Calu3 (cell line): ENCODE measurements at regions not wholly inside any gene's neighbourhood (a gene's known extent, or its start where the extent isn't known, plus 50 kb on each side); places are given as distances from the start of the nearest gene placed in this dataset.
"Not testable (repeated sequence)": the region's sequence is repeated elsewhere in the genome, so short reads cannot be mapped to it uniquely, and the experiment has no call there.

Experiments
- BruUV-seq: library from RNA; stranded (reverse); fragments of 400-500 nt; replicated peaks from 2 replicates; lab custom pipeline; 2021; lab: Mats Ljungman, UMichigan
- CTCF ChIA-PET: fragments of 300-600 bp; sonication (Branson Sonifier 250); formaldehyde crosslinking; loops from one replicate; lab custom pipeline; 2022; ENCODE audit warnings: antibody characterized with exemption; lab: Charles Lee
- DNase-seq: peaks from one replicate; pipeline ENCODE4 v3.0.0; 2022
- H3K27ac Mint-ChIP-seq: one replicate; pipeline ENCODE4 v1.8.0; 2022; ENCODE audit warnings: mixed read lengths; ENCODE audit not compliant: unreplicated experiment
- H3K27me3 Mint-ChIP-seq: one replicate; pipeline ENCODE4 v1.8.0; 2022; ENCODE audit warnings: mixed read lengths; ENCODE audit not compliant: unreplicated experiment
- H3K36me3 Mint-ChIP-seq: one replicate; pipeline ENCODE4 v1.8.0; 2022; ENCODE audit warnings: mild to moderate bottlenecking, moderate library complexity, mixed read lengths; ENCODE audit not compliant: insufficient read depth, unreplicated experiment
- H3K4me1 Mint-ChIP-seq: one replicate; pipeline ENCODE4 v1.8.0; 2022; ENCODE audit warnings: mild to moderate bottlenecking, low read depth, mixed read lengths; ENCODE audit not compliant: unreplicated experiment
- H3K4me3 Mint-ChIP-seq: one replicate; pipeline ENCODE4 v1.8.0; 2022; ENCODE audit warnings: mild to moderate bottlenecking, low read depth, moderate library complexity, mixed read lengths; ENCODE audit not compliant: unreplicated experiment
- H3K9me3 Mint-ChIP-seq: one replicate; pipeline ENCODE4 v1.8.0; 2022; ENCODE audit warnings: low read depth, mixed read lengths; ENCODE audit not compliant: unreplicated experiment
- intact Hi-C: fragments of 100-400 bp; cut with micrococcal nuclease; formaldehyde crosslinking; loops from one replicate; pipeline ENCODE4 v1.10.0; 2022; ENCODE audit not compliant: unreplicated experiment

GRCh38 chr10:47599657-47600056 lies 76.2 kb upstream of the AGAP9 start:
- CTCF ChIA-PET, BruUV-seq, intact Hi-C loops, DNase-seq, H3K27ac Mint-ChIP-seq, H3K4me3 Mint-ChIP-seq, H3K36me3 Mint-ChIP-seq, H3K9me3 Mint-ChIP-seq, H3K4me1 Mint-ChIP-seq, H3K27me3 Mint-ChIP-seq: not testable (repeated sequence)

DNA sequence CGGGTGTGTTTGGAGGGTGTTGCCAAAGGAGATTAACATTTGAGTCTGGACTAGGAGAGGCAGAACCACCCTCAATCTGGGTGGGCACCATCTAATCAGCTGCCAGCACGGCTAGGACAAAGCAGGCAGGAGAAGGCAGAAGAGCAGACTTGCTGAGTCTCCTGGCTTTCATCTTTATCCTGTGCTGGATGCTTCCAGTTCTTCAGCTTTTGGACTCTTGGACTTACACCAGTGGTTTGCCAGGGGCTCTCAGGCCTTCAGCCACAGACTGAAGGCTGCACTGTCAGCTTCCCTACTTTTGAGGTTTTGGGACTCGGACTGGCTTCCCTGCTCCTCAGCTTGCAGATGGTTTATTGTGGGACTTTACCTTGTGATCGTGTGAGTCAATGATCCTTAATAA lies 70.4 kb upstream of the AGAP9 start:
- CTCF ChIA-PET, H3K4me1 Mint-ChIP-seq, intact Hi-C loops, BruUV-seq, H3K27ac Mint-ChIP-seq, H3K27me3 Mint-ChIP-seq, DNase-seq, H3K4me3 Mint-ChIP-seq, H3K36me3 Mint-ChIP-seq, H3K9me3 Mint-ChIP-seq: not testable (repeated sequence)

DNA sequence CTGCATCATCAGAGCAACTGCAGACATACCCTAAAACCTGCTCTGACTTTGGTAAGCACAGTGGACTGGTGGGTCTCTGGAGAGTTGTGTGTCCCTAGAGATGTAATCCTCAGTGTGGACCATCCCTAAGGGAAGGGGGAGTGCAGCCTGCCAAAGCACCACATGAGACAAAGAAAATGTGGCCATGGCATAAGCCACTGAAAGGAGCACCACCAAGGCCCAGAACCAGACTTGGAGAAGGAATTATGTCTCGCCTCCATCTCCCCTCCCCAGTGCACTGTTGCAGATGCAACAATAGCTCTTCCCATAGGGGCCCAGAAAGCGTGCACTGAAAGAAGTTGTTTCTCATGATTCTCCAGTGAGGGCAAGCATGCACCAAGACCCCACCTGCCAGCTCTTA lies 69.7 kb upstream of the AGAP9 start:
- H3K36me3 Mint-ChIP-seq, H3K9me3 Mint-ChIP-seq, H3K27me3 Mint-ChIP-seq, H3K4me1 Mint-ChIP-seq, BruUV-seq, DNase-seq, H3K27ac Mint-ChIP-seq, intact Hi-C loops, CTCF ChIA-PET, H3K4me3 Mint-ChIP-seq: not testable (repeated sequence)

- BruUV-seq, H3K36me3 Mint-ChIP-seq, H3K9me3 Mint-ChIP-seq: not testable (repeated sequence)
These were observed 67.5 kb upstream of the AGAP9 start for GRCh38 chr10:47590956-47591355.

DNA sequence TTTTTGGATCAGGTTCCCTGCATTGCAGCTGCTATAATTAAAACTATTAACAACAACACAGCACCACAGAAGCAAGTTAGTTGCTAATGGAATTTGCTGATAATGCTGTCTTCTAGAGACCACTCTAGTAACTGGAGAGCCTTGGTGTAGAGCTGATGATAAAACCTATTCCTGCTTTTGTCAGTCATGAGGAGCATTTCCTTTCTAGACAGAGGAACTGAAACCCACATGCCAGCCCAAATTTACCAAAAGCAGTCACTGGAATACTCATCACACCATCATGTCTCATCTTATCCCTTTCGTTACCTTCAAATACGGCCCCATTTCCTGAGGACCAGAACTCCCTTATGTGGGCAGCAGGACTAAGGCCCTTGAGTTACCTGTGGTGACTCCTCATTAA lies 67.1 kb upstream of the AGAP9 start:
- BruUV-seq, H3K27me3 Mint-ChIP-seq, H3K4me1 Mint-ChIP-seq, H3K4me3 Mint-ChIP-seq, H3K9me3 Mint-ChIP-seq, H3K36me3 Mint-ChIP-seq, H3K27ac Mint-ChIP-seq, intact Hi-C loops, CTCF ChIA-PET, DNase-seq: not testable (repeated sequence)

More at GRCh38 chr10:47590956-47591355, 67.5 kb upstream of the AGAP9 start:
- DNase-seq, H3K4me1 Mint-ChIP-seq, intact Hi-C loops, H3K27me3 Mint-ChIP-seq, CTCF ChIA-PET, H3K4me3 Mint-ChIP-seq, H3K27ac Mint-ChIP-seq: not testable (repeated sequence)

GRCh38 chr10:47582051-47582450 lies 58.6 kb upstream of the AGAP9 start:
- H3K27ac Mint-ChIP-seq, H3K9me3 Mint-ChIP-seq, CTCF ChIA-PET: not testable (repeated sequence)

DNA sequence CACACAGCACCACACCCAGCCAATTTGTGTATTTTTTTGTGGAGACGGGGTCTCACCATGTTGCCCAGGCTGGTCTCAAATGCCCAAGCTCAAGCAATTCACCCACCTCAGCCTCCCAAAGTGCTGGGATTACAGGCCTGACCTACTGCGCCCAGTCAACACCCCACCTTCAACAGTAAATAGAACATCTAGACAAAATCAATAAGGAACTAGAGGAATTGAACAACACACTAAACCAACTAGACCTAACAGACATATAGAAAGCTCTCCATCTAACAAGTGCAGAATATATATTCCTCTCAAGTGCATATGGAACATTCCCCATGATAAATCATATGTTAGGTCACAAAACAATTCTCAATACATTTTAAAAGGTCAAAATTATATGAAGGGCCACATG lies 56.6 kb upstream of the AGAP9 start:
- H3K27ac Mint-ChIP-seq, H3K27me3 Mint-ChIP-seq, H3K9me3 Mint-ChIP-seq, H3K4me3 Mint-ChIP-seq, CTCF ChIA-PET, DNase-seq, H3K4me1 Mint-ChIP-seq, BruUV-seq, intact Hi-C loops, H3K36me3 Mint-ChIP-seq: not testable (repeated sequence)

More at GRCh38 chr10:47582051-47582450, 58.6 kb upstream of the AGAP9 start:
- H3K4me1 Mint-ChIP-seq, H3K4me3 Mint-ChIP-seq, DNase-seq, H3K36me3 Mint-ChIP-seq, intact Hi-C loops, BruUV-seq, H3K27me3 Mint-ChIP-seq: not testable (repeated sequence)

DNA sequence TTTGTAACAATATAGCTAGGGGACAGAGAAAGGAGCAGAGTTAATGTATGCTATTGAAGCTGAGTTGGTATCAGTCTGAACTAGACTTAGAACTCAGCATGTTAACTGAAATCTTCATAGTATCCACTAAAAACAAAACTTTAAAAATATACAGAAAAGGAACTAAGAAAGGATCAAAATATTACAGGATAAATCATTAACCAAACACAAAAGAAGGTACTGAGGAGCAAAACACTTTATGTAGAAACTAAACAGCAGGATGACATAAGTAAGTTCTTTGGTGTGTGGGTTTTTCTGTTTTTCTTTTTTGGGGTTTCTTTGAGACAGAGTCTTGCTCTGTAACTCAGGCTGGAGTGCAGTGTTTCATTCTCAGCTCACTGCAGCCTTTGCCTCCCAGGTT lies 55.1 kb upstream of the AGAP9 start:
- H3K36me3 Mint-ChIP-seq, CTCF ChIA-PET, intact Hi-C loops, H3K27ac Mint-ChIP-seq, H3K27me3 Mint-ChIP-seq, BruUV-seq, H3K4me3 Mint-ChIP-seq, H3K4me1 Mint-ChIP-seq, H3K9me3 Mint-ChIP-seq, DNase-seq: not testable (repeated sequence)
